HepG2 (cell line): ENCODE measurements at regions not wholly inside any gene's neighbourhood (a gene's known extent, or its start where the extent isn't known, plus 50 kb on each side); places are given as distances from the start of the nearest gene placed in this dataset.

Experiments used
- ATAC-seq: fragments of 200-7000 bp; cut with Tn5 transposase; 3 replicates; pipeline ENCODE4 v1.9.1; 2020; ENCODE audit warnings: mild to moderate bottlenecking, moderate library complexity
- BruUV-seq: library from RNA; stranded (reverse); fragments of 400-500 nt; replicated peaks from 2 replicates; lab custom pipeline; 2021; lab: Mats Ljungman, UMichigan
- CTCF ChIA-PET: fragments of 300-600 bp; formaldehyde crosslinking; extraction: SDS; loops from one replicate; lab custom pipeline; 2021; ENCODE audit warnings: low total read pairs, inconsistent platforms, low intra/inter-chr PET ratio; lab: Yijun Ruan, JAX
- POLR2A ChIA-PET: fragments of 350-600 bp; sonication (Branson Sonifier 250); formaldehyde crosslinking; loops from one replicate; lab custom pipeline; 2020; ENCODE audit warnings: antibody characterized with exemption, inconsistent platforms; lab: Yijun Ruan, JAX
- DNase-seq: peaks from one replicate; pipeline ENCODE4 v3.0.0-alpha.2; 2015; ENCODE audit warnings: low spot score
- FAIRE-seq: peaks from 3 replicates; lab custom pipeline; 2011; peaks lifted over from hg19 to GRCh38; lab: Jason Lieb, UNC
- H2AFZ ChIP-seq: one replicate; pipeline ENCODE4 v1.6.1; 2011; ENCODE audit warnings: low read length, inconsistent platforms
- H3K27ac ChIP-seq: fragments of 300-600 bp; 3 replicates; pipeline ENCODE4 v1.8.0; 2011; ENCODE audit warnings: mixed run types, mild to moderate bottlenecking, mixed read lengths, low read length, inconsistent platforms; ENCODE audit not compliant: insufficient read depth; ENCODE audit errors: extremely low read length
- H3K27me3 ChIP-seq, 2 experiments: fragments of 200-600 bp in 1 of 2; 2 replicates in 1 of 2; 3 replicates in 1 of 2; pipeline versions ENCODE4 v1.6.0 to v1.8.0; 2011; ENCODE audit warnings: low read length in 2 of 2, mild to moderate bottlenecking in 2 of 2, moderate library complexity in 2 of 2, inconsistent platforms in 1 of 2; ENCODE audit not compliant: insufficient read depth in 2 of 2, control insufficient read depth in 1 of 2
- H3K36me3 ChIP-seq, 2 experiments: fragments of 200-600 bp in 1 of 2; replicated peaks in 1 of 2; 2 replicates in 1 of 2; 3 replicates in 1 of 2; pipeline versions ENCODE4 v1.5.1 to v1.8.0; 2011; ENCODE audit warnings: low read length in 2 of 2, inconsistent platforms in 1 of 2; ENCODE audit not compliant: insufficient read depth in 2 of 2, control insufficient read depth in 1 of 2
- H3K4me1 ChIP-seq: 2 replicates; pipeline ENCODE4 v1.5.1; 2012; ENCODE audit warnings: low read length, inconsistent platforms; ENCODE audit not compliant: insufficient read depth
- H3K4me2 ChIP-seq: 2 replicates; pipeline ENCODE4 v1.6.0; 2011; ENCODE audit warnings: low read depth, low read length, inconsistent platforms
- H3K4me3 ChIP-seq, 3 experiments: fragments of 200-600 bp in 1 of 3; sonication (generic), shearing (Covaris generic) in 1 of 3; replicated peaks in 1 of 3; 2 replicates each; pipeline ENCODE4 v1.5.1; 2011 to 2016; ENCODE audit warnings: low read length in 3 of 3, inconsistent platforms in 2 of 3, low read depth in 2 of 3, mild to moderate bottlenecking in 2 of 3, control low read depth in 1 of 3, mixed read lengths in 1 of 3; ENCODE audit not compliant: insufficient read depth in 1 of 3
- H3K79me2 ChIP-seq: one replicate; pipeline ENCODE4 v1.6.1; 2011; ENCODE audit warnings: low read length, inconsistent platforms; ENCODE audit not compliant: insufficient read depth
- H3K9ac ChIP-seq: 2 replicates; pipeline ENCODE4 v1.6.0; 2011; ENCODE audit warnings: mild to moderate bottlenecking, low read depth, low read length, inconsistent platforms; ENCODE audit not compliant: insufficient read depth
- H3K9me3 ChIP-seq: 2 replicates; pipeline ENCODE4 v1.5.1; 2012; ENCODE audit warnings: mild to moderate bottlenecking, low read length
- H4K20me1 ChIP-seq: 2 replicates; pipeline ENCODE4 v1.6.0; 2011; ENCODE audit warnings: inconsistent platforms, mild to moderate bottlenecking, low read length, moderate library complexity; ENCODE audit not compliant: insufficient read depth
- CEBPB ChIP-seq: IDR thresholded peaks from 2 replicates; pipeline ENCODE4 v1.6.1; 2011; ENCODE audit warnings: low read depth, low read length, improper control_type of control experiment, borderline replicate concordance
- CTCF ChIP-seq: sonication (generic); formaldehyde crosslinking; IDR thresholded peaks from 2 replicates; pipeline ENCODE4 v1.5.0; 2020; ENCODE audit warnings: mild to moderate bottlenecking, missing genetic modification reagents, moderate library complexity
- FOXA1 ChIP-seq, 2 experiments: fragments of 450-650 bp in 1 of 2; sonication (generic) in 1 of 2; formaldehyde crosslinking in 1 of 2; IDR thresholded peaks; 2 replicates each; pipeline versions ENCODE4 v1.4.0 to v1.6.1; 2016 to 2020; ENCODE audit warnings: missing genetic modification reagents in 1 of 2
- MAFG ChIP-seq: sonication (generic); formaldehyde crosslinking; IDR thresholded peaks from 2 replicates; pipeline ENCODE4 v1.5.1; 2020; ENCODE audit warnings: mild to moderate bottlenecking, missing genetic modification reagents
- NR2F1 ChIP-seq, 2 experiments: fragments of 450-650 bp in 1 of 2; formaldehyde crosslinking in 1 of 2; IDR thresholded peaks; 2 replicates each; pipeline versions ENCODE4 v1.5.0 to v1.6.1; 2016 to 2020; ENCODE audit warnings: mild to moderate bottlenecking in 1 of 2, missing compliant biosample characterization in 1 of 2, missing genetic modification reagents in 1 of 2, moderate library complexity in 1 of 2
- USF2 ChIP-seq, 2 experiments: sonication (generic) in 1 of 2; formaldehyde crosslinking in 1 of 2; IDR thresholded peaks; 2 replicates each; pipeline versions ENCODE4 v1.5.1 to v1.6.1; 2011 to 2020; ENCODE audit warnings: borderline replicate concordance in 1 of 2, low read depth in 1 of 2, low read length in 1 of 2, mild to moderate bottlenecking in 1 of 2, missing genetic modification reagents in 1 of 2, moderate library complexity in 1 of 2
- ZNF747 ChIP-seq: sonication (generic); formaldehyde crosslinking; IDR thresholded peaks from 2 replicates; pipeline ENCODE4 v1.8.1; 2023; ENCODE audit warnings: missing genetic modification reagents, mild to moderate bottlenecking, borderline replicate concordance
- WGBS: methylation state at CpG from one replicate; pipeline ENCODE4 v1.1.6; 2017; ENCODE audit warnings: low lambda C conversion rate; 5-methylcytosine and 5-hydroxymethylcytosine counted together
- in situ Hi-C: cut with HindIII; loops from 2 replicates; pipeline ENCODE4 v1.10.0; 2017; ENCODE audit warnings: low pct_unique_long_range_greater_than_20kb; ENCODE audit not compliant: extremely low pct_ligation_motif_present
- intact Hi-C: fragments of 100-400 bp; cut with micrococcal nuclease; formaldehyde crosslinking; loops from one replicate; pipeline ENCODE4 v1.10.0; 2022; ENCODE audit not compliant: unreplicated experiment

DNA sequence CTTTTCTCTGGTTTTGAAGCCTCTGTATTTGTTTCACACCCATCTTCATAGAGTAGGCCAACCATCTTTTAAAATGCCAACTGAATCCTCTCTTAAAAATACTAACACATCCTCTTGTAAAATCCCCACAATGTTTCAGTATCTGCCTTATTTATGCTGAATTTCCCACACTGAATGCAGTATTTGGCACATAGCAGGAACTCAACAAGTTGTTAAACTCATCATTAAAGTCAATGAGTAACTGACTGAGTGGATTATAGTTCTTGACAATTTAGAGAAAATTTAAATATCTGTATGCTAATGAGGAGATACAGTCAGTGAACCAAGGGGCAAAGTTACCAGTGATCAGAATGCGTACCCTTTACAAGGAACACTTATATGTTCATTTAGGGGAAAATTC, 505.5 kb upstream of the PCDH9 start:
- Histone ChIP-seq H3K27ac (no peak overlapping the region), H3K36me3 (no peaks in the 10 kb centered on the region), H2AFZ (no peak overlapping the region), H3K79me2 (no peaks in the 10 kb centered on the region), H3K9ac (no peak overlapping the region), H4K20me1 (no peaks in the 10 kb centered on the region), H3K9me3 (no peaks in the 10 kb centered on the region), H3K27me3 (no peaks in the 10 kb centered on the region), H3K4me2 (no peak overlapping the region), H3K4me1 (no peaks in the 10 kb centered on the region), H3K4me3 (no peak overlapping the region)
- intact Hi-C loops (loop anchor here (2.0 to 5.0 kb wide), 2 partner anchors 1192 to 1589 kb away; no protein-coding TSS in a partner anchor), in situ Hi-C loops (no loop called here)
- TF ChIP-seq USF2 (IDR thresholded peaks at IDR 0.05; ENCODE audit: low read depth, low read length): no peak
- no peak for TF ChIP-seq USF2 (CRISPR knock-in tag; IDR thresholded peaks at IDR 0.05; ENCODE audit: borderline replicate concordance)
- TF ChIP-seq NR2F1 (CRISPR knock-in tag; IDR thresholded peaks at IDR 0.05): no peak
- FAIRE-seq (no peak), DNase-seq (no peak), ATAC-seq (no peak)
- 82% methylated on average over 1 of the region's 1 CpG for WGBS
- ChIA-PET CTCF (no interaction called here), POLR2A (no interaction called here)
- no TSS peak for BruUV-seq

DNA sequence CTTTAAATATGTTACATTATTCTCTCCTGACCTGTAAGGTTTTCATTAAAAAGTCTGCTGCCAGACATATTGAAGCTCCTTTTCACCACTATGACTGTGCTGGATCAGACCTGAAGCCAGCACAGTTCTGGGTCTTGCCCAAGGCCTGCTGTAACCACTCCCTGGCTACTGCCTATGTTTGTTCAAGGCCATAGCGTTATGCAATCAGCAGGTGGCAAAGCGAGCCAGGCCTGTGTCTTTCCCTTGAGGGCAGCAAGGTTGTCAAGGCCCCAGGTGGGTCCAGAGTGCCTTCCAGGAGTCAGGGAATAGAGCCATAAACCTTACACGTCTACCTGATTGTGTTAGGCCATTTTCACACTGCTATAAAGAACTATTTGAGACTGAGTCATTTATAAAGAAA, 496.8 kb upstream of the PCDH9 start:
- Histone ChIP-seq H4K20me1 (no peaks in the 10 kb centered on the region), H3K79me2 (no peaks in the 10 kb centered on the region), H3K9me3 (peaks cover 32% of the 10 kb centered on the region), H3K27me3 (no peaks in the 10 kb centered on the region), H3K4me2 (no peak overlapping the region), H3K36me3 (no peaks in the 10 kb centered on the region), H3K4me3 (no peak overlapping the region), H3K9ac (no peak overlapping the region), H3K4me1 (no peaks in the 10 kb centered on the region), H2AFZ (no peak overlapping the region), H3K27ac (no peak overlapping the region)
- CTCF ChIA-PET: no interaction called here
- intact Hi-C loops (no loop called here), in situ Hi-C loops (no loop called here)
- FAIRE-seq (no peak), DNase-seq (peak; percentile 1), ATAC-seq (peak; percentile 54)
- no peak for TF ChIP-seq ZNF747
- peak; percentile 43; the same call in 1 of the 2 replicates for TF ChIP-seq CEBPB
- peak; percentile 25 for TF ChIP-seq CTCF (CRISPR knock-in tag)
- TF ChIP-seq MAFG (CRISPR knock-in tag): no peak
- TF ChIP-seq FOXA1 (IDR thresholded peaks at IDR 0.05): no peak
- peak; percentile 53; the same call in 1 of the 2 replicates for TF ChIP-seq FOXA1 (CRISPR knock-in tag; IDR thresholded peaks at IDR 0.05)
- POLR2A ChIA-PET: no interaction called here
- BruUV-seq: no TSS peak
- 0% methylated on average over 3 of the region's 3 CpGs for WGBS
